ENCODE measurements at regions not wholly inside any gene's neighbourhood (a gene's known extent, or its start where the extent isn't known, plus 50 kb on each side); places are given as distances from the start of the nearest gene placed in this dataset.
"Not testable (repeated sequence)": the region's sequence is repeated elsewhere in the genome, so short reads cannot be mapped to it uniquely, and the experiment has no call there.

DNA sequence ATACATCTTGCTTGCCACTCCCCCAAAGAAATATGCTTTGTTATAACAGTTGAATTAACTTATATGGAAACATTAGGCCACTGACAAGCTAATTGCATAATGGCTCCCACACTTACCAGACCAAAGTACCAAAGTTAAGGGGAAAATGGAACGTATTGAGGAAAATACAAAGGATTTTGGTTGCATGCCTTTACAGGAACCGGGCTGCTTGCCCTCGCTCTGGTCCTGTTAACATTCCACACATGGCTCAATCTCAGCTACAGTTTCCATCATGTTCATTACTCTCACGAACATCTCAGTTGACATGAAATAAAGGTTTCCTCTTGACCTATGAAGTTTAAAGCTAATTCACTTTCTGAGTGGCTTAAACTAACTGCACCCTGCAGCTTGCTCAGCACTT, 220.7 kb upstream of the RXFP2 start:
- Mint-ChIP-seq H3K27ac (no peak overlapping the region), H3K9me3 (no peaks in the 10 kb centered on the region), H3K36me3 (ENCODE audit: low read depth) (no peaks in the 10 kb centered on the region), H3K27me3 (no peaks in the 10 kb centered on the region), H3K4me1 (no peaks in the 10 kb centered on the region), H3K4me3 (no peak overlapping the region)
- ATAC-seq (replicated peaks) = no peak

DNA sequence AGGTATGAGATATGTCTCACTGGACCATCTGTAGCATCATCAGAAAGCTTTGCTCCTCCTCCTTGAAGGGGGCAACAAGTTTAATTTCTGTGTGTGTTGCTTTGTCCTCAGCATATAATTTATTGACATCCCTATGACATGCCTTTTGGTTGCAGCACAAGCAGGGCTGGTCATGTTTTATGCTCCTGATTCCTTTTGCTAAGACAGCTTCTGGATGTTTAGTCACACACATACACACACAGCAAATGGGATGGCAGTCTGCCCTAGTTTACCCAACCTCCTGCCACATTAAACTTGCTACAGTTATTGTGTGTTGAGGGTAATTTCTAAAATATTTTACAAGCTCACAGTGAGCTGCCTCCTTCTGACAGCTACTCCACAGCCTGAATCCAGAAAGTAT, 217.9 kb upstream of the RXFP2 start:
- H3K36me3 Mint-ChIP-seq (ENCODE audit: low read depth) = no peaks in the 10 kb centered on the region
- peaks cover 3% of the 10 kb centered on the region for H3K9me3 Mint-ChIP-seq
- no peaks in the 10 kb centered on the region for H3K4me1 Mint-ChIP-seq
- H3K27ac Mint-ChIP-seq = no peak overlapping the region
- ATAC-seq (replicated peaks) = no peak
- peaks cover 4% of the 10 kb centered on the region for H3K27me3 Mint-ChIP-seq
- no peak overlapping the region for H3K4me3 Mint-ChIP-seq

GRCh38 chr13:31522396-31522795, 216.9 kb upstream of the RXFP2 start:
- no peaks in the 10 kb centered on the region for H3K4me1 Mint-ChIP-seq
- H3K27me3 Mint-ChIP-seq = peaks cover 4% of the 10 kb centered on the region
- H3K27ac Mint-ChIP-seq = no peak overlapping the region
- H3K36me3 Mint-ChIP-seq (ENCODE audit: low read depth) = no peaks in the 10 kb centered on the region
- H3K4me3 Mint-ChIP-seq = no peak overlapping the region
- ATAC-seq (replicated peaks) = no peak
- H3K9me3 Mint-ChIP-seq = peaks cover 3% of the 10 kb centered on the region

DNA sequence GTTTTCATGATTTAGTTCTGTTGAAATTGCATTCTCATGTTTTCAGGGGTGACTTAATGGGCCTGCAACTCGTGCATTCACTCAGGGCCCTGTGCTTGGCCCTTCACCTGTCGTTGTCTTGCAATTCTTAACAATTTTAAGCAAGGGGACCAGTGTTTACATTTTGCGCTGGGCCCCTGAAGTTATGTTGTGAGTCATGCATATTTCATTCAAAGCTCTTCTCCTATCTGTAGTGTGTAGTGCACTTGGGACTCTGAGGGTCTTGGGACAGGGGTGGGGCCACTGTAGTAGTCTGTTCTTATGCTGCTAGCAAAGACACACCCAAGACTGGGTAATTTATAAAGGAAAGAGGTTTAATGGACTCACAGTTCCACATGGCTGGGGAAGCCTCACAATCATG, 211.2 kb upstream of the RXFP2 start:
- Mint-ChIP-seq H3K36me3 (ENCODE audit: low read depth) (no peaks in the 10 kb centered on the region), H3K9me3 (peaks cover 7% of the 10 kb centered on the region), H3K4me3 (no peak overlapping the region), H3K4me1 (no peaks in the 10 kb centered on the region), H3K27me3 (peaks cover 4% of the 10 kb centered on the region), H3K27ac (no peak overlapping the region)
- no peak for ATAC-seq (replicated peaks)

GRCh38 chr13:31528758-31529157, 210.6 kb upstream of the RXFP2 start:
- peaks cover 4% of the 10 kb centered on the region for H3K27me3 Mint-ChIP-seq
- H3K4me3 Mint-ChIP-seq = no peak overlapping the region
- ATAC-seq (replicated peaks) = no peak
- H3K9me3 Mint-ChIP-seq = peaks cover 7% of the 10 kb centered on the region
- H3K4me1 Mint-ChIP-seq = no peaks in the 10 kb centered on the region
- H3K27ac Mint-ChIP-seq = no peak overlapping the region
- no peaks in the 10 kb centered on the region for H3K36me3 Mint-ChIP-seq (ENCODE audit: low read depth)

- Mint-ChIP-seq H3K27me3 (no peaks in the 10 kb centered on the region), H3K4me1 (no peaks in the 10 kb centered on the region), H3K9me3 (peaks cover 3% of the 10 kb centered on the region), H3K27ac (no peak overlapping the region), H3K4me3 (no peak overlapping the region), H3K36me3 (ENCODE audit: low read depth) (no peaks in the 10 kb centered on the region)
- ATAC-seq (replicated peaks) = no peak
Measured at GRCh38 chr13:31530922-31531321, 208.4 kb upstream of the RXFP2 start.

DNA sequence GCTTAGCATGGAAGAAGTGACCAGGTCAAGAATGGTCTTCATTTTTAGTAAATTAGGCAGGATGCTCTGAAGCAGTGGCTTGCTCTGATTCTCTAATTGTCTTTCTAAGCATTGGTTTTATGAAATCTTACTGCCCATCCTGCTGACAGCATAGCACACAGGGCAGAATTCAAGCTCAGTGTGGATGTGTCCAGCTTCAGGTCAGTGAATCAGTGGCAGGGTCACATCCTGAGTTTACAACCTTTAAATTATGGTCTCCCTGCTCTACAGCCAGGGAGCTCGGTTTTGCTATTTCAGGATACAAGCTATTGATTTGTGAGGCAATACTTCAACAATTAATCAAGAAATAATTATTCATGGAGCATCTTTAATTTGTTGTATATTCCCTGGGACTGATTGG, 202.3 kb upstream of the RXFP2 start:
- no peak for ATAC-seq (replicated peaks)
- Mint-ChIP-seq H3K27ac (no peak overlapping the region), H3K27me3 (peaks cover 12% of the 10 kb centered on the region), H3K4me1 (no peaks in the 10 kb centered on the region), H3K36me3 (ENCODE audit: low read depth) (no peaks in the 10 kb centered on the region), H3K9me3 (no peaks in the 10 kb centered on the region), H3K4me3 (no peak overlapping the region)

DNA sequence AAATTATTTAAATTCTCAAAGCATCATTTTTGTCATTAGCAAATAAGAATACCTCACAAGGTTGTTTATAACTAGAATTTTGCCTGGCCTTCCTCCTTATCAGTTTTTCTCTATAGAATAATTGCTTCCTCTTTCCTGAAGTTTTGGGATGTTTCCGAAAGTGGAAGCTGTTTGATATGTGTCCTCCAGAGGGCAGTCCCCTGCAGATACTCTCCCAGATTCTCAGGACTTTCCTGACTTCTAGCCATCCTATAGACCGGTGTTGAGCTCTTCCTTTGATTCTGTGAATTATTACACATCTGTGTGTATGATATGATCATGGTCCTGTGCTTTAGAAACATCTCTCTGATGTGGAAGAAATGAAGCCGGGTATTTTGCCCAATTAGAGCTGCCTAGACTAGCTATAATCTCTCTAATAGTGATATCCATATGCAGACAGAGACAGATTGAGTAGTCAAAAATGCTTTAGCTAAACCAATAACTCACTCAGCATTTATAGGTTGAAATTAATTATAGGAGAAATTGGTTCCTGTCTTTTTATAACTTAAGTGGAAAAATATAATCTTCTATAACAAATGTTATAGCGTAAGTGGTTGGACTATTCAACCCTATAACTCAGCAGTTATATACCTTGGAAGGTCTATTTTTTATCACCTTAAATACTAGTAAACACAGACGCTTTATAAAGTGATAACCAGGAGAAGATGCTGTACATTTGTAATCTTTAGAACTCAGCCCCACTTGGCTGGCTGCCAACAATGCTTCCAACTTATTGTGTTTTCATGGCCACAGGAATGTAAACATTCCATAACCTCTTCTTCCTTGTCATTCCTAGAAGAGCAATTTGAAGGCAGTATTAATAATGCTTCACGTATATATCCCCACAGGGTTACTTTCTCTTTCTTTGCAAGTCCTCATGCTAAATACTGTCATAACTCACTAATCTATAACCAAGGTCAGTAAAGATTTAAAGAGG, 201.0 kb upstream of the RXFP2 start:
- no peaks in the 10 kb centered on the region for H3K9me3 Mint-ChIP-seq
- no peaks in the 10 kb centered on the region for H3K36me3 Mint-ChIP-seq (ENCODE audit: low read depth)
- H3K4me3 Mint-ChIP-seq = no peak overlapping the region
- no peaks in the 10 kb centered on the region for H3K4me1 Mint-ChIP-seq
- H3K27ac Mint-ChIP-seq = no peak overlapping the region
- H3K27me3 Mint-ChIP-seq = peaks cover 12% of the 10 kb centered on the region
- ATAC-seq (replicated peaks) = no peak

- no peak overlapping the region for H3K27ac Mint-ChIP-seq
- no peak overlapping the region for H3K4me3 Mint-ChIP-seq
- H3K36me3 Mint-ChIP-seq (ENCODE audit: low read depth) = no peaks in the 10 kb centered on the region
Measured at GRCh38 chr13:31540281-31540680, 199.0 kb upstream of the RXFP2 start.

DNA sequence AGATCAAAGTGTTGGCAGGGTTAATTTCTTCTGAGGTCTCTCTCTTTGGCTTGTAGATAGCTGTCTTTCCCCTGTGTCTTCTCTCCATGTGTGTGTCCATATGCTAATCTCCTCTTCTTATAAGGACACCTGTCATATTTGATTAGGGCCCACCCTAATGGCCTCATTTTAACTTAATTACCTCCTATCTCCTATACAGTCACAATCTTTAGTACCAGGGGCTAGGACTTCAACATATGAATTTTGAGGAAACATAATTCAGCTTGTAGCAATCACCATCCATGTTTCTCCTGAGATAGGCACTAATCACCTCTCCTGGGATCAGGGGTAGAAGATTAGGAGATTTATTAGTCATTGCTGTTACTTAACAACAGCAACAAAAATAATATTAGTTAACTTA, 196.1 kb upstream of the RXFP2 start:
- Mint-ChIP-seq H3K4me3 (no peak overlapping the region), H3K27me3 (peaks cover 7% of the 10 kb centered on the region), H3K9me3 (no peaks in the 10 kb centered on the region), H3K4me1 (no peaks in the 10 kb centered on the region), H3K36me3 (ENCODE audit: low read depth) (no peaks in the 10 kb centered on the region), H3K27ac (no peak overlapping the region)
- no peak for ATAC-seq (replicated peaks)

More at GRCh38 chr13:31540281-31540680, 199.0 kb upstream of the RXFP2 start:
- Mint-ChIP-seq H3K9me3 (no peaks in the 10 kb centered on the region), H3K27me3 (peaks cover 12% of the 10 kb centered on the region), H3K4me1 (no peaks in the 10 kb centered on the region)
- no peak for ATAC-seq (replicated peaks)

- ATAC-seq (replicated peaks) = no peak
- Mint-ChIP-seq H3K36me3 (ENCODE audit: low read depth) (no peaks in the 10 kb centered on the region), H3K4me1 (no peaks in the 10 kb centered on the region), H3K9me3 (no peaks in the 10 kb centered on the region), H3K4me3 (no peak overlapping the region), H3K27me3 (no peaks in the 10 kb centered on the region), H3K27ac (no peak overlapping the region)
Measured at GRCh38 chr13:31545616-31546015, 193.7 kb upstream of the RXFP2 start.

GRCh38 chr13:31556376-31556775, 182.9 kb upstream of the RXFP2 start:
- Mint-ChIP-seq H3K36me3 (ENCODE audit: low read depth) (no peaks in the 10 kb centered on the region), H3K9me3 (no peaks in the 10 kb centered on the region), H3K27me3 (peaks cover 20% of the 10 kb centered on the region), H3K4me1 (no peaks in the 10 kb centered on the region), H3K27ac (no peak overlapping the region), H3K4me3 (no peak overlapping the region)
- ATAC-seq (replicated peaks) = no peak

DNA sequence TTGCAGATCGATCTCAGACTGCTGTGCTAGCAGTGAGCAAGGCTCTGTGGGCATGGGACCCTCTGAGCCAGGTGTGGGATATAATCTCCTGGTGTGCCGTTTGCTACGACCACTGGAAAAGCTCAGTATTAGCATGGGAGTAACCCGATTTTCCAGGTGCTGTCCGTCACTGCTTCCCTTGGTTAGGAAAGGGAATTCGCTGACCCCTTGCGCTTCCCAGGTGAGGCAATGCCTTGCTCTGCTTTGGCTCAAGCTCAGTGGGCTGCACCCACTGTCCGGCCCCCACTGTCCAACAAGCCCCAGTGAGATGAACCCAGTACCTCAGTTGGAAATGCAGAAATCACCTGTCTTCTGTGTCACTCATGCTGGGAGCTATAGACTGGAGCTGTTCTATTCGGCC, 155.1 kb upstream of the RXFP2 start:
- H3K4me1 Mint-ChIP-seq; ATAC-seq (replicated peaks); H3K9me3 Mint-ChIP-seq; H3K27ac Mint-ChIP-seq; H3K36me3 Mint-ChIP-seq (ENCODE audit: low read depth); H3K4me3 Mint-ChIP-seq; H3K27me3 Mint-ChIP-seq: not testable (repeated sequence)

DNA sequence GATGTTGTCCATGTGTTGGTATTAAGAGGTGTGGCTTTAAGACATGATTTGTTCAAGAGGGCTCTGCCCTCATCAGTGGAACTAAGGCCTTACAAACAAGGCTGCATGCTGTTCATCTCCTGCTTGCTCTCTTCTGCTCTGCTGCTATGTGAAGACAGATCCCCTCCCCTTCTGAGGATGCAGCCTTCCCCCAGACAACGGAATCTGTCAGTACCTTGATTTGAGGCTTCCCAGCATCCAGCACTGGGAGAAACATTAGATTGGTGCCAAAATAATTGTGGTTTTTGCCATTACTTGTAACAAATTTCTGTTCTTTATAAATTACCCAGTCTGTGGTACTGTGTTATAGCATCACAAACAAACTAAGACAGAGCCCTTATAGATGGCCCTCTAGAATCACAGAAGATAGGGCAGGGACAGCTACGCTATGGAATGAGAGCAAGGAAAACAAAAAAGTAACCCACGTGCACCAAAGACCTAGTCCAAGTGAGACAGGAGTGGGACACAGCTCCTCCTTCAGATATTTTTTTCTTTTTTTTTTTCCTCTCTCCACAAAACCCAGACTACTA, 151.5 kb upstream of the RXFP2 start:
- H3K4me1 Mint-ChIP-seq = no peaks in the 10 kb centered on the region
- H3K27me3 Mint-ChIP-seq = peaks cover 12% of the 10 kb centered on the region
- no peak overlapping the region for H3K27ac Mint-ChIP-seq
- no peak for ATAC-seq (replicated peaks)
- no peaks in the 10 kb centered on the region for H3K9me3 Mint-ChIP-seq
- H3K4me3 Mint-ChIP-seq = no peak overlapping the region
- no peaks in the 10 kb centered on the region for H3K36me3 Mint-ChIP-seq (ENCODE audit: low read depth)

- no peak for ATAC-seq (replicated peaks)
- no peaks in the 10 kb centered on the region for H3K4me1 Mint-ChIP-seq
- H3K36me3 Mint-ChIP-seq (ENCODE audit: low read depth) = no peaks in the 10 kb centered on the region
- H3K4me3 Mint-ChIP-seq = no peak overlapping the region
- H3K27ac Mint-ChIP-seq = no peak overlapping the region
- H3K27me3 Mint-ChIP-seq = peaks cover 12% of the 10 kb centered on the region
- no peaks in the 10 kb centered on the region for H3K9me3 Mint-ChIP-seq
Measured at GRCh38 chr13:31588316-31588715, 151.0 kb upstream of the RXFP2 start.

Measured in activated T-helper 17 cell treated with anti-CD3 and anti-CD28 coated beads, Interleukin-2, amount 50 U/mL, for 72 hours (primary cell).